Spleen (tissue), 7 donors: ENCODE measurements at regions not wholly inside any gene's neighbourhood (a gene's known extent, or its start where the extent isn't known, plus 50 kb on each side); places are given as distances from the start of the nearest gene placed in this dataset.

Experiments
- CTCF ChIP-seq, 11 experiments: fragments of 200-600 bp in 7 of 11; fragments of 450-650 bp in 4 of 11; sonication (generic) in 4 of 11; IDR thresholded peaks in 8 of 11; conservative IDR thresholded peaks in 3 of 11; 1 replicate in 7 of 11; 2 replicates in 4 of 11; pipeline versions ENCODE4 v1.4.0 to v1.8.0; 2016 to 2021; ENCODE audit warnings: antibody characterized with exemption in 11 of 11, inconsistent platforms in 4 of 11, mild to moderate bottlenecking in 1 of 11
- POLR2A ChIP-seq, 3 donors: fragments of 450-650 bp; IDR thresholded peaks; one replicate each; pipeline ENCODE4 v1.5.1; 2017; ENCODE audit warnings: antibody characterized with exemption in 3 of 3, mild to moderate bottlenecking in 1 of 3
- POLR2AphosphoS5 ChIP-seq, 3 donors: sonication (generic); formaldehyde crosslinking; IDR thresholded peaks; one replicate each; pipeline ENCODE4 v1.5.1; 2017; ENCODE audit warnings: antibody characterized with exemption in 3 of 3
- donor health status: DM: no; HTN: no; CAD: no; lungs with moderate emphysema.
- donor health status: DM: no; HTN: no; CAD: no.
- donor health status: DM: no; HTN: no; CAD: no.

DNA sequence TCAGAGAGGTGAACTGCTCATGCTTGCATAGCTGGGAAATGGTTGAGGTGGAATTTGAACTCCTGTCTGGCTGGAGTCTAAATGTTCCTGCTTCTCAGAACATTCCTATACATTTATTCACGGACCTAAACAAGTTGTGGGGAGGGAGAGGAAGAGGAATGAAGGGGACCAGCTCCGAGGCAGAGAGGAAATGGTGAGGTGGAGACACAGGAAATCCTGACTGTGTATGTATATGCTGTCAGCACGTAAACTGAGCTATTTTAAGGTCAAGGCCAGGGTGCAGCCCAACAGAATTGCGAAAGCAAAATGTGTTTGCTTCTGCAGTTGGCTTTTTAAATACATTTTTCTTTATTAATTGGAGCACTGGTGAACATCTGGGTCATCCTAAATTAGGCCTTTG lies 74.1 kb upstream of the POMGNT2 start:
- TF ChIP-seq CTCF (IDR thresholded peaks at IDR 0.05 in 8 of 11, conservative IDR thresholded peaks at IDR 0.05 in 3 of 11) (no peak), POLR2A (IDR thresholded peaks at IDR 0.05) (no peak), POLR2AphosphoS5 (IDR thresholded peaks at IDR 0.05) (peak in 1 of 3 donors; percentile 78)
